Activated CD4-positive, CD25-positive, alpha-beta regulatory T cell treated with anti-CD3 and anti-CD28 coated beads, Interleukin-2, amount 50 U/mL, for 24 hours (primary cell): ENCODE measurements at regions not wholly inside any gene's neighbourhood (a gene's known extent, or its start where the extent isn't known, plus 50 kb on each side); places are given as distances from the start of the nearest gene placed in this dataset.
"Not testable (repeated sequence)": the region's sequence is repeated elsewhere in the genome, so short reads cannot be mapped to it uniquely, and the experiment has no call there.

Experiments
- ATAC-seq, 2 donors: fragments of 150-1000 bp; cut with Tn5 transposase; one replicate each; pipeline ENCODE4 v1.10.0; 2021; ENCODE audit warnings: mild to moderate bottlenecking in 1 of 2, moderate library complexity in 1 of 2

DNA sequence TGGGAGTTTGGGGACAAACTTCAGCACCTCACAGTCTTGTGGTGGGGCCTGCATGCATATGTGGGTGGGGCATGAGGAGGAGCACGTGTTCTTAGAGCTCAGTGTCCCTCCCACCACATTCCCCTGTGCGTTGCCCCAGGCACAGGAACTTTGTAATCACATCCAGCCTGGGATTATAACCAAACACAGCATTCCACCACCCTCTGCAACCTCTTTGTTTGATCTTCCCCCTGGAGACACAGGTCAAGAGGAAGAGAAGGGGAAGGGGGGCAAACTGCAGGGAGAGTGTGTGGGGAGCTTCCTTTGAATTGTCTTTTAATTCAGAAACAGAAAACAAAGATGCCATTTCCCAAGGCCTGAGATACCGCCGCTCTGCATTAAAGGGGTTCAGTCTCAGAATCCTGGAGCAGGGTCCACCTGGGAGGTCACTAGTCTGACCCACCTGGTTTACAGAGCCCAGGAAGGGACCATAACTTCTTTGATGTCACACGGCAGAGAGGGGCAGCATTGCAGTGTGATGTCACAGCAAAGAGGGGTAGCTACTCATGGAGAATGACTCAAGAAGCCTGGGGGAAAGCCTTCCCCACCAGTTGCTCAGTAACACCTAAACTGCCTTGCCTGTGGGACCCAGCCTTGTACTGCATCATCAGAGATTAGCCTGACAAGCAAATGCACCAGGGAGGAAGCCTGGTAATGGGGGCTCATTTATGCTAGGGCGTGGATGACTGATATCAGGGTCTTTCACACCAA is 106.3 kb upstream of the RNU6-1 start:
- no peak for ATAC-seq

DNA sequence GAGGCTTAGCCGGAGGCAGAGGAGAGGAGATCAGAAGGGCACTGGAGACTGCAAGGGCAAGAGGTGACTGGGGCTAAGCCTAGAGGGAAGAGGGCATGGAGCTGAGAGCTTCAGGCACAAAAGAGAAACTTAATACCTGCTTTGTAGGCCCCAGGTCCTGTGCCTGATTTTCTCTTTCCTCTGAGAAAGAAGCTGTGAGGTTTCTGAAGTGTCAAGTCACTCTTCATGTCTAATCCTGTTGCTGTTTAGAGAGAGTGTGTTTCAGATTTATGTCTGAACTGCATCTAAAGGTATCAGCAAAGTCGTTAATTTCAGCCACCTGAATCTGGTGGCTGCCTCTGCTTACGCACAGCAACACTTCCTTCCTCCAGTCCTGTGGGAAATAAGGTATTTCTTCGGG is 106.9 kb upstream of the RNU6-1 start:
- ATAC-seq: no peak

DNA sequence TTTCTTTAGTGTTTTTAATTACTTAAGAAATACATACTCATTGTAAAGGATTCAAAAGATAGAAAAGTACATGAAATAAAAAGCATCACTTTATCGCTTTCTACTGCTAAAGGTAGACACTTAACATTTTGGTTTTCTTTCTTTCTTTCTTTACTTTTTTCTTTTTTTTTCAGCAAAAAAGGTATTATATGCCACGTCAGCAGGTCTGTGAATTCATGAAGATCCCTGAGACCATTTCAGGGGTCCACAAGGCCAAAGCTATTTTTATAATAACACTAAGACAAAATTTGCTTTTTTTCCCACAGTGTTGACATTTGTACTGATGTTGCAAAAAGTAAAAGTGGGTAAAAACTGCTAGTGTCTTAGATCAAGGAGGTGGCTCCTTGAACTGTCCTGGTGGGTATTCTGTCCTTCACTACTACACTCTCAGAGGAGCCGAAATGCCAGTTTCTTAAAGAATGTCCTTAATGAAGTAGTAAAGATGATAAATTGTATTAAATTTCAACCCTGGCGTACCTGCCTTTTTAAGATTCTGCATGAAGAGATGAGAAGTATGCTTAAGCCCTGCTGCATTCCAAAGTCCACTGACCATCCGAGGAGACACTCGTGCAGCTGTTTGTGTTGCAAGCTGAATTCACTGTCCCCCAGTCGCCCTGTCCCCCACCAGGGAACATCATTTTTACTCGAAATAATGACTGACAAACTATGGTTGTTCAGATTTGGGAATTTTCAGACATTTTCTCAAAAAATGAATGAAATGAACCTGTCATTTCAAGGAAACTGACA is 106.7 kb upstream of the PIAS1 start:
- no peak for ATAC-seq

DNA sequence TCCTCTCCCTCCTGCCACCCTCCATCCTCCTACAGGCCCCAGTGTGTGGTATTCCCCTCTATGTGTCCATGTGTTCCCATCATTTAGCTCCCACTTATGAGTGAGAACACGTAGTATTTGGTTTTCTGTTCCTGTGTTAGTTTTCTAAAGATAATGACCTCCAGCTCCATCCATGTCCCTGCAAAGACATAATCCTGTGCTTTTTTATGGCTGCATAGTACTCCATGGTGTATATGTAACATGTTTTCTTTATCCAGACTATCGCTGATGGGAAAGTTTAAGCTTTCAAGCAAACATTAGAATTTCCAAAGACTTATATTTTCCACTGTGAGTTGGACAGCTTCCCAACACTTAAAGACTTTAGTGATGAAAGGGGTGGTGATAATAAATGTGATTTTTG is 105.9 kb upstream of the PIAS1 start:
- no peak for ATAC-seq

DNA sequence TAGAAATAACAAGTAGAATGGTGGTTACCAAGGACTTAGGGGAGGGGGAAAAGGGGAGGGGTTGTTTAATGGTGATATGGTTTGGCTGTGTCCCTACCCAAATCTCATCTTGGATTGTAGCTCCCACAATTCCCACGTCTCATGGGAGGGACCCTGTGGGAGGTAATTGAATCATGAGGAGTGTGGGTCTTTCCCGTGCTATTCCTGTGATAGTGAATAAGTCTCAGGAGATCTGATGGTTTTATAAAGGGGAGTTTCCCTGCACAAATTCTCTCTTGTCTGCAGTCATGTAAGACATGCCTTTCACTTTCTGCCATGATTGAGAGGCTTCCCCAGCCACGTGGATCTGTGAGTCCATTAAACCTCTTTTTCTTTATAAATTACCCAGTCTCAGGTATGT is 102.9 kb upstream of the PIAS1 start:
- not testable (repeated sequence) for ATAC-seq

DNA sequence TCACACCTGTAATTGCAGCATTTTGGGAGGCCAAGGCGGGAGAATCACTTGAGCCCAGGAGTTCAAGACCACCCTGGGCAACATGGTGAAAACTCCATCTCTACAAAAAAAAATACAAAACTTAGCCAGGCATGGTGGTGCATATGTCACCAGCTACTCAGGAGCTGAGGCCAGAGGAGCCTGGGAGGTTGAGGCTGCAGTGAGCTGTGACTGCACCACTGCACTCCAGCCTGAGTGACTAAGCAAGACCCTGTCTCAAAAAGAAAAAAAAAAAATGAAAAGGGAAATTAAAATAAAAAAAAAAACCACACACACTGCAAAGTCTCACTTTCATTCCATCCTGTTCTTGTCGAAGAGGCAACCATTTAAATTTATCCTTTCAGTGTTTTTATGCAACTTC is 100.8 kb upstream of the PIAS1 start:
- no peak for ATAC-seq

DNA sequence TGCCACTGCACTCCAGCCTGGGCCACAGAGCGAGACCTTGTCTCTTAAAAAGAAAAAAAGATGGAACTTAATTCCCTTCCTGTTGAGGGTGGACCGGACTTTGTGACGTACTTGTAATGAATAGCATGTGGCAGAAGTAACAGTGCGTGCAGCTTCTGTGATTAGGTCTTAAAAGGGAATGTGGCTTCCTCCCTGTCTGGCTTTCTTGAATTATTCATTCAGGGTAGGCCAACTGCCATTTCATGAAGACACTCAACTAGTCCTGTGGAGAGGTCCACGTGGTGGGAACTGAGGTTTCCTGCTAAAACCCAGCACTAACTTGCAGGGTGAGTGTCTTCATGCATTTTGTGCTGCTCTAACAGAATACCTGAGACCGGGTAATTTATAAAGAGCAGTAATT is 98.9 kb upstream of the PIAS1 start:
- no peak for ATAC-seq

DNA sequence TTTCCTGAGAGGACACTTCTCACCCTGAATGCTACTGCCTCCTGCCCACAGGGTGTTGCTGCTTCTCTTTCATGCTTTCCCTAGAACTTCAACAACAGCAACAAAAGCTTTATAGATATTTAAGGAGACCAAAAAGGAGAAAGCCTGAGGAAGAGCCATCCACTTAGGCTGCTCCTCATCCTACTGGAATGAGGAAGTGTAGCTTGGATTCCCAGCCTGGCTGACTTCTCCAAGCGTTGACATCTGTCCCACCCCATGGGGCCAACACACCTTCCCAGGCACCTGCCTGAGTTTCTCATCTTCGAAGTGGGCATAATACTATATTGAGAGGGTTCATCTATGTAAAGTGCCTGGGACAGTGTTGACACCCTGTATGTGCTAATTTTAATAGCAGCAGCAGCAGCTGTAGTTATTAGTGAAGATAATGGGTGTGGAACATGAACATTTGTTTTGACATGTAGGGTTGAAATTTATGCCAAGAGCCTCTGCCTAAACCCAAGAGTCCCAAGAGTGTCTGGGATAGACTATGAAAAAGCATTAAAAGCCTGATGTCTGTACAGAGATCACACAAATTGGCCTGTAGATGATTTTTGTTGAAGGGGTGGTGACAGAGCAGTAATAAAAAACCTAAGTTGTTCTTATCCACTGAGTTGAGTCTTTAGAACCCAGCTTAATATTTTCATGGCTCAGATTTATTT is 96.5 kb upstream of the PIAS1 start:
- no peak for ATAC-seq

DNA sequence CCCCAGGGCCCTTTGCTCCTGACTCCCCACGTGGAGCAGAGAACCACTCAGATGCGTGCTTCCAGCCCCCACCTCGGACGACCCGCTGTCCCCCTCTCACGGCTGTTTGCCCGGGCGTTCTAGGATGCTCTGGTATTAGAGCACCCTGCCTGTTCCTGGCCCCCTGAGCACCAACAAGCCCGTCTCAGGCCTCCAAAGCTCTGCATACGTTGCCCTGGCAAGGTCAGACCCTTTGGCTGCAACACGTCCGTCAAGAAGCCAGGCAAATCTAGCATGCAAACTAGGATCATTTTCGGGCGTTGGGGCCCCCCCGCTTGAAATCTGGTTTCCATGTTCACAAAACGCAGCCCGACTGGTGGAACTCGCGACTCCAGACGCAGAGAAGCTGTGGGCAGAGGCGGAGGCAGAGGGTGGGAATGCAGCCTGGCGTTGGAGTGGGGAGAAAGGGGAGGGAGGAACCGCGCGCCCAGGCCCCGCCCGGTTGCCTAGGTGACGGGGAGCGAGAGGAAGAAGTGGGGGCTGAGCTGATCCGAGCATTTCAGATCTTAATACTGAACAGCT is 86.2 kb upstream of the PIAS1 start:
- ATAC-seq: no peak

DNA sequence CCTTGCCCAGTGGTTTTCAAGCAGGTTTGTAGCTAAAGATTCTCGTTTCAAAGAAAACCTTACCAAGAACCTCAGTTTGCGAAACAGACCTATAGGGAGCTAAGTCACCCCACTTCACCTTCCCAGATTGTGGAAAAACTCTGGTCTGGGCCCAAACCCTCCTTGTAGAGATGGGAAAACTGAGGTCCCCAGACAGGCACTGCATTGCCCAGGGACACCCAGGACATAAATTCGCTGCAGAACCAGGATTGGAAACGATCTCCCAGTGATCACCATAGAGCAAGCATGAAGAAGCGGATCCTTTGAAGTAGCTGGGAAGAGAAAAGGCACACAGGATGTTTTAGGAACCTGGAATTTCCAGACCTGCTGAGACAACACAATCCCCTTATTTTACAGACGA is 85.6 kb upstream of the PIAS1 start:
- no peak for ATAC-seq

DNA sequence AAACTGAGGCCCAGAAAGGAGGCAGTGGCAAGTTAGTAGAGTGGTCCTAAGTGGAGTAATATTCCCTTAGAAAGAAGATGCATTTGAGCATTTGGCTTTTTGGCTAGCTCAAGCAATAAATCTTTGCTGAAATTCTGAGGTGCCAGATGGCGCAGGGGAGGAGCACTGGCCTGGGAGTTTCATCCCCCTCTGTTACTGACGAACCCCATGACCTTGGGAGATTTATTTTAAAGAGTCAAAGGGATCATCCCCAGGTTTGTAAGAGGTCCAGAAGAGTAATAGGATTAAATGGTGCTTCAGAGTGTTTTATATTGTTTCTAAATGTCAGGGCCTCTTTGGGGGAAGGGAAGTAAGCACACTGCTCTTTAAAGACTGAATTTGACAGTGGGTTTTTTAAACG is 85.1 kb upstream of the PIAS1 start:
- ATAC-seq: no peak

DNA sequence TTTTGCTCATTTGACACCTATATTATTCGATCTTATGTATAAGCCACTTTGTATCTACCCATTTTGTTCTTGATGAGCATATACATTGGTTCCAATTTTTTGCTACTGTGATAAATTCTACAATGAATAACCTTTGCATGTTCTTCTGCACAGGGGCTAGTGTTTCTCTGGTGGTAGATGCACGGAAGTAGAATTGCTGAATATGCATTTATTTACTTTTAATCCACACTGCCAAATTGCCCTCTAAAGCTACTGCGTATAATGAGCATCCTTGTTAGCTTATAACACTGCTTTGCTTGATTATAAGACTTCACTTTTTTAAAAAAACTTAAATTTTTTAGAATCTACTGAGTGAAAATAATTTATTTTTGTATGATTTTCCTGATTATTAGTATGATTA is 84.2 kb upstream of the PIAS1 start:
- no peak for ATAC-seq

DNA sequence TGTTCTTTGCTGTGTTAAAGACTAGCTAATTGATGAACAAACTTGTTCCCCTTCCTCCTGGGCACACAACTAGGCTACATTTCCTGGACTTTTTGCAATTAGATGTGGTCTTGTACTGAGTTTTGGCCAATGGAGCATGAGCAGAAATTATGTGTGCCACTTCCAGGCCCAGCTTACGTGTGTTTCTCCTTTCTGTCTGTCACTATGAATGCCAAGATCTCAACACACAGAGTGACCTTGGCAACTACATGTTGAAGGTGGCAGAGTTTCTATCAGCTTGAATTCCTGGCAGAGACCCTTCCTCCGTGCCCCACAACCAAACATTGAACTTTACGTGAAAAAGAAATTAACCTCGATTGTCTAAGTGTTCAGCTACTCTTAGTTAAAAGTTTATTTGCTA is 81.7 kb upstream of the PIAS1 start:
- no peak for ATAC-seq

DNA sequence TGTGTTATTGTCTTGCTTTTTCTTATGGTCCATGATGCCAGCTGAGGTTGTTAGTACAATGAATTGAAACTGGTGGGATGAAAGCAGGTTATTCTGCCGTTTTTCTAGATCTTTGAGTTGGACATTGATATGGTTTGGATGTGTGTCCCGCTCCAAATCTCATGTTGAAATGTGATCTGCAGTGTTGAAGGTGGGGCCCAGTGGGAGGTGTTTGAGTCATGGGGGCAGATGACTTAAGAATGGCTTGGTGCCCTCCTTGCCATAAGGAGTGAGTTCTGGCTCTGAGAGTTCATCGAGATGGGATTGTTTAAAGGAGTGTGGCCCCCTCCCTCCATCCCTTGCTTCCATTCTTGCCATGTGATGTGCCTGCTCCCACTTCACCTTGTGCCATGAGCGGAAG is 80.3 kb upstream of the PIAS1 start:
- no peak for ATAC-seq

DNA sequence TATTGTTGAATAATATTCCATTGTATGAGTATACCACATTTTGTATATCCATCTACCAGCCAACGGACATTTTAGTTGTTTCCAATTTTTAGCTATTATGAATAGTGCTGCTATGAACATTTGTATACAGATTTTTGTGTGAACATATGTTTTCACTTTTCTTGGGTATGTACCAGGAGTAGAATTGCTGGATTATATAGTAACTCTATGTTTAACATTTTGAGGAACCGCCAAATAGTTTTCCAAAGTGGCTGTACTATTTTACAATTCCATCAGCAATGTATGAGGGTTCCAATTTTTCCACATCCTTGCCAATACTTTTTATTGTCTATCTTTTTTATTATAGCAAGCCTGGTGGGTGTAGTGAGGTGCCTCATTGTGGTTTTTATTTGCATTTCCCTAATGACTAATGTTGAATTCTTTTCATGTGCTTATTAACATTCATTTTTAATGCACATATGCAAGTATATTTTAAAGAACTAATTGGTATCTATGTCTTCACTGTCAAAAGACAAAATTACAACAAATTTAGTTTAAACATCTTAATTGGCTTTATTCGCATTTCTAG is 77.5 kb upstream of the PIAS1 start:
- no peak for ATAC-seq

DNA sequence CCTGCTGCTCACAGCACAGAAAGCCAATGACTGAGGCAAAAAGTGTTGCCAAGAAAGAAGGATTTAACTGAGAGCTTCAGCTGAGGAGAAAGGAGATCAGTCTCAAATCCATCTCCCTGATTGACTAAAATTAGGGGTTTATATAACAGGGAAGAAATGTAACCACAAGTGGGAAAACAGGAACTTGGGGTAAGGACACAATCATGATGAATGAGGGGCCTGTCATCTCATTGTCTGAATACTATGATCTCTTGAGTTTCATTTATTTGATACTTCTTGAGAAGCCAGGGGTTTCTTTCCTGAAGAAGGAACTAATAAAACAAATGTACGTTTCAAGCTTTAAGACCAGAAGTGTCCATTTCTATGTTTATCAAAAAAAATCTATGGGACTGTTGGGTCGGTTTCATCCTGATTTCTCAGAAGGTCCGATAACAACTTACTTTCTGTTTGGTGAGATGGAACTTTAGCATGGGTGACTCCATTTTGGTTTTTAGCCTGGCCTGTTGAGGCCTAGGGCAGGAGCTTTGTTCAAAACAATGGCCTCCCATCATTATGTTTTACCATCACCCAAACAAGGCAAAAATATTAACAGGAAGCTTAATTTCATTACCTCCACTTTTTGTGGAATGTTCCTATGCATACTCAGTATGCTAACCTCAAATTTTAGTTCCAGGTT is 76.6 kb upstream of the PIAS1 start:
- ATAC-seq: no peak

DNA sequence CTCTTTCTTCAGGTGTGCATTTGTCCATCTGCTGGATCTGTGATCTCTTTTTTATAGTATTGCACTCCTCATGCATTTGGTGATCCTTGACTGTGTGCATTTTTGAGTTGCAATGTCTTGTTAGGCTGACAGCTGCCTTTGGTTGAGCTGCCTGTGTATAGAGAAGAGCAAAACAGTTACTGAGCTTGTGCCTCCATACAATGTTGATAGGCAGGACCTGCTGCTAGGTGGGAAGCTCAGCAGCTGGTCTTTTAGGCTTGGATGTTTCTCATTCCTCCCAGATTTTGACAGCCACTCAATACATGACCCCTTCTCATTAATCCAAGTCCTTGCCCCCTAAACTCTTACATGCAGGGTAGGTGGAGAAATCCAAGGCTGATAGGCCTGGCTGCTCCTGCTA is 74.8 kb upstream of the PIAS1 start:
- ATAC-seq: no peak

DNA sequence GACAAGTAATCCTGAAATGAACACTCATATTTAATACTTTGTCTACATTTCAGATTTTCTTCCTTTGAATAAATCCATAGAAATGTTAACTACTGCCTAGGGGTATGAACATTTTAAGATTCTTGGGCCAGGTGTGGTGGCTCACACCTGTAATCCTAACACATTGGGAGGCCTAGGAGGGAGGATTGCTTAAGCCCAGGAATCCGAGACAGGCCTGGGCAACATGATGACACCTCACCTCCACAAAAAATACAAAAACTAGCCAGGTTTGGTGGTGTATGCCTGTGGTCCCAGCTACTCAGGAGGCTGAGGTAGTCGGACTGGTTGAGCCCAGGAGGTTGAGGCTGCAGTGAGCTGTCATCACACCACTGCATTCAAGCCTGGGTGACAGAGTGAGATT is 73.9 kb upstream of the PIAS1 start:
- no peak for ATAC-seq

DNA sequence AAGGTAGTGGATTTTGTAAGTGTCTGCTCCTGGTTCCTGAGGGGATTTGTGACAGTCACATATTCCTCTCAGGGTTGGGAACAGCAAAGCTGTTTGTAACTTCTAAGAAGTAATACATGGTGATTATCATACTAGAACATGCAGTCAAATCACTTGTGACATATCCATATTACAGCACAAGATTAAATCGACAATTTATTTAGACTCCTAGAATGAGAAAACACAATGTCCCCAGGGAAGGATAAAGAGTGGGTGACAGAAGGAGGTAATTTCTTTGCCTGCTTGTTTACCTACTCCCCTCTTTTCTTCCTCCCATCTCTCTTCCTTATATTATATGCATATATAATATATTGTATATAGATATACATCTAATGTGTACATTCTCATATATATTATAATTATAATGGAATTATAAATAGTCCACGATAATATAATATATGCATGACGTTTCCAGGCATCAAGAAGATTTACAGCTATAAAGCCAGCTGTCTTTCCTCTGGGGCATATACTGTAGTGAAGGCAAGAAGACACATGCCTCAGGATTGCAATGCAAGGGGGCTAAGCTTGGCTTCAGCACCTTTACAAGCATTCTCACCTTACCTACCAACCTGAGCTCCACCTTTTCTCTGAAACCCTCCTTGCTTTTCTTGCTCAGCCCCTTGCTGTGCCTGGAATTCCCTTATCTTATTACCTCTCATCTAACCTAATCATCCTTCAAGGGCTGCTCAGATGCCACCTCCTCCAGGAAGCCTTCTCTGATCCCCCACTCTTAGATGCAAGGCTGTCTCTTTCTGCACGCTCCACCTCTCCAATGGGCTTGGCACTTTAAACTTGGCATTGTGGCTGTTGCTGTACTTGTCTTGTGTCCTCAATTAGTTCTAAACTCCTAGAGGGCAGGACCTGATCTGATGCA is 73.1 kb upstream of the PIAS1 start:
- no peak for ATAC-seq

DNA sequence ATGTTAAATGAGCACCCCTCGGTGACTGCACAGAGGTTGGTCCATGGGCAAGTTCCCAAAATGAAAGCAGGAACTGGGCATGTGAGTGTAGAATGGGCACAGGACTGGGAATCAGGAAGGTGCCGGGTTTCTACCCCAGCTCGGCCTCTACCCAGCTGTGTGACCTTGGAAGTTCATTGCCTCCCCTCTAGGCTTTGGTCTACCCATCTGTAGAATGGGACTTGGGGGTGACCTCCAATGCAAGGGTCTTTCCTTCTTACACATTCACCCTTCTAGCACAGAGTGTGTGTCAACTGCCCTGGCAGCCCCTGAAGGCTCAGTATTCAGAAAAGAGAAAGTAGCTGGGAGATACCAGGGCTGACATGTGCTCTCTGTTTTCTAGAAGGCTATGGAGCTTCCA is 72.3 kb upstream of the PIAS1 start:
- no peak for ATAC-seq

DNA sequence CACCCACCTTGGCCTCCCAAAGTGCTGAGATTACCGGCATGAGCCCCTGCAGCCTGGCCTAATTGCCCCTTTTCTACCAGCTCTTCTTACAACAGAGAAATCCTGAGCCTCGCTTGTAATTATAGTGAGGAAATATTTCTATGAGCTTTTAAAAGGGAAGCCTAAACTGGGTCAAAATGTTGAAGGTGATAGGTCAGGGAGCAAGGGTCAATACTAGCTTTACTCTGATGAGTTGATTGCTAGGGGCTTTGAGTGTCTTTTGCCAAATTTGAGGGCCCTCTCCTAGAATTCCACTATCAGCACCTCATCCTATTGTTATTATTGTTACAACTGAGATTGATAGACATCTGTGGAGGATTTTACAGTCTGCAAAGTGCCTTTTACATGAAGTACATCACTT is 62.4 kb upstream of the PIAS1 start:
- no peak for ATAC-seq

DNA sequence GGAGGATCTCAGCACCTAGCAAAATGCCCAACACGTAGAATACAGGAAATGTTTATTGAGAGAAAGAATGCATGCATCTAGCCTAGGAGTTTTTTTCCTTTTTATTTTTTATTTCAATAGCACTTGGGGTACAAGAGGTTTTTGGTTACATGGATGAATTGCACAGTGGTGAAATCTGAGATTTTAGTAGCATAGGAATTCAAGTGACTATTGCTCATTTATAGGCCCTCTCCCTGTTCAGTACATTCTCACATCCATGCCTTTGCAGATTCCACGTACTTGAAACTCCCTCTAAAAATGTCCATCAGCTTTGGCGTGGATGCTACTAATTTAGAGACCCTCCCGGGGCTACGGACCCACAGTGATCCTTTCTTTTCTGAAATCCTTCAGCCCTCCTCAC is 61.7 kb upstream of the PIAS1 start:
- ATAC-seq: no peak
